Lung microvascular endothelial cell (primary cell): ENCODE measurements at regions not wholly inside any gene's neighbourhood (a gene's known extent, or its start where the extent isn't known, plus 50 kb on each side); places are given as distances from the start of the nearest gene placed in this dataset.
"Not testable (repeated sequence)": the region's sequence is repeated elsewhere in the genome, so short reads cannot be mapped to it uniquely, and the experiment has no call there.

ENCODE experiments used
- DNase-seq, 2 donors: peaks; one replicate each; pipeline versions ENCODE4 v3.0.0 to v3.0.0-alpha.2; 2010; ENCODE audit warnings: low read depth in 2 of 2

GRCh38 chr4:107468812-107469211, 251.2 kb downstream of the PAPSS1 start:
- DNase-seq, result no peak

- no peak for DNase-seq
These were observed 251.9 kb downstream of the PAPSS1 start for GRCh38 chr4:107468156-107468555.

GRCh38 chr4:107467461-107467860, 252.6 kb downstream of the PAPSS1 start:
- DNase-seq, result no peak

- no peak for DNase-seq
These were observed 261.8 kb downstream of the PAPSS1 start for GRCh38 chr4:107458194-107458593.

- DNase-seq, result peak in 1 of 2 donors; percentile 19
These were observed 266.0 kb downstream of the PAPSS1 start for GRCh38 chr4:107453987-107454386.

GRCh38 chr4:107452717-107453630, 267.1 kb downstream of the PAPSS1 start:
- DNase-seq, result no peak

GRCh38 chr4:107449611-107450369, 270.2 kb downstream of the PAPSS1 start:
- peak in 1 of 2 donors; percentile 73 for DNase-seq

- DNase-seq, result no peak
These were observed 277.4 kb downstream of the PAPSS1 start for GRCh38 chr4:107442538-107443111.

- no peak for DNase-seq
These were observed 280.6 kb downstream of the PAPSS1 start for GRCh38 chr4:107439401-107439800.

GRCh38 chr4:107436471-107436870, 283.6 kb downstream of the PAPSS1 start:
- DNase-seq, result not testable (repeated sequence)

- no peak for DNase-seq
These were observed 287.6 kb downstream of the PAPSS1 start for GRCh38 chr4:107432451-107432850.

- DNase-seq, result no peak
These were observed 296.2 kb downstream of the PAPSS1 start for GRCh38 chr4:107423677-107424405.

GRCh38 chr4:107419536-107419935, 300.5 kb downstream of the PAPSS1 start:
- not testable (repeated sequence) for DNase-seq

GRCh38 chr4:107419052-107419451, 301.0 kb downstream of the PAPSS1 start:
- DNase-seq, result no peak

GRCh38 chr4:107415490-107415889, 304.5 kb downstream of the PAPSS1 start:
- DNase-seq, result not testable (repeated sequence)

GRCh38 chr4:107409872-107410271, 310.2 kb downstream of the PAPSS1 start:
- not testable (repeated sequence) for DNase-seq

- DNase-seq, result no peak
These were observed 311.1 kb downstream of the PAPSS1 start for GRCh38 chr4:107408968-107409367.

GRCh38 chr4:107404591-107405300, 315.3 kb downstream of the PAPSS1 start:
- no peak for DNase-seq

- no peak for DNase-seq
These were observed 317.7 kb downstream of the PAPSS1 start for GRCh38 chr4:107402291-107402690.

GRCh38 chr4:107392951-107393350, 327.1 kb downstream of the PAPSS1 start:
- no peak for DNase-seq

GRCh38 chr4:107392380-107392779, 327.7 kb downstream of the PAPSS1 start:
- DNase-seq, result no peak
